Keratinocyte (primary cell): ENCODE measurements at regions not wholly inside any gene's neighbourhood (a gene's known extent, or its start where the extent isn't known, plus 50 kb on each side); places are given as distances from the start of the nearest gene placed in this dataset.

Source experiments
- DNase-seq: peaks from one replicate; pipeline ENCODE4 v3.0.0-alpha.2; 2011; ENCODE audit warnings: low read depth, missing footprints, low spot score
- FAIRE-seq: peaks from 2 replicates; lab custom pipeline; 2011; peaks lifted over from hg19 to GRCh38; lab: Jason Lieb, UNC
- H2AFZ ChIP-seq: 2 replicates; pipeline ENCODE4 v1.6.0; 2012; ENCODE audit warnings: low read length, control low read depth, inconsistent platforms; ENCODE audit not compliant: control insufficient read depth
- H3K27ac ChIP-seq: 2 replicates; pipeline ENCODE4 v1.5.1; 2011; ENCODE audit warnings: low read length; ENCODE audit not compliant: control insufficient read depth, insufficient read depth
- H3K27me3 ChIP-seq: 3 replicates; pipeline ENCODE4 v1.6.0; 2011; ENCODE audit warnings: low read length; ENCODE audit not compliant: control insufficient read depth, insufficient read depth; ENCODE audit errors: extremely low read depth
- H3K36me3 ChIP-seq, 2 experiments: 2 replicates in 1 of 2; 3 replicates in 1 of 2; pipeline ENCODE4 v1.5.1; 2011; ENCODE audit warnings: low read length in 2 of 2, mild to moderate bottlenecking in 1 of 2; ENCODE audit not compliant: control insufficient read depth in 2 of 2, insufficient read depth in 2 of 2; ENCODE audit errors: extremely low read depth in 1 of 2
- H3K4me1 ChIP-seq: 3 replicates; pipeline ENCODE4 v1.5.1; 2011; ENCODE audit warnings: low read length; ENCODE audit not compliant: control insufficient read depth, insufficient read depth; ENCODE audit errors: extremely low read depth
- H3K4me2 ChIP-seq: 3 replicates; pipeline ENCODE4 v1.6.0; 2011; ENCODE audit warnings: low read depth, low read length; ENCODE audit not compliant: control insufficient read depth, insufficient read depth; ENCODE audit errors: extremely low read depth
- H3K4me3 ChIP-seq, 3 experiments: fragments of 200-600 bp in 1 of 3; sonication (generic) in 1 of 3; 2 replicates in 2 of 3; 3 replicates in 1 of 3; pipeline ENCODE4 v1.5.1; 2011 to 2016; ENCODE audit warnings: low read length in 3 of 3, mild to moderate bottlenecking in 3 of 3, control low read depth in 2 of 3, inconsistent platforms in 1 of 3, low read depth in 1 of 3, mixed read lengths in 1 of 3, mixed run types in 1 of 3, moderate library complexity in 1 of 3; ENCODE audit not compliant: control insufficient read depth in 2 of 3, insufficient read depth in 2 of 3; ENCODE audit errors: extremely low read depth in 1 of 3
- H3K79me2 ChIP-seq: 2 replicates; pipeline ENCODE4 v1.6.0; 2012; ENCODE audit warnings: low read length; ENCODE audit not compliant: control insufficient read depth, insufficient read depth
- H3K9ac ChIP-seq: 3 replicates; pipeline ENCODE4 v1.6.0; 2011; ENCODE audit warnings: low read length; ENCODE audit not compliant: control insufficient read depth, insufficient read depth; ENCODE audit errors: extremely low read depth
- H3K9me1 ChIP-seq: 3 replicates; pipeline ENCODE4 v1.6.0; 2011; ENCODE audit warnings: low read length; ENCODE audit not compliant: control insufficient read depth, insufficient read depth; ENCODE audit errors: extremely low read depth
- H3K9me3 ChIP-seq: 2 replicates; pipeline ENCODE4 v1.5.1; 2012; ENCODE audit warnings: low read depth, low read length; ENCODE audit not compliant: control insufficient read depth
- H4K20me1 ChIP-seq: 3 replicates; pipeline ENCODE4 v1.6.0; 2011; ENCODE audit warnings: low read length; ENCODE audit not compliant: control insufficient read depth, insufficient read depth; ENCODE audit errors: extremely low read depth
- CTCF ChIP-seq, 3 experiments: IDR thresholded peaks in 1 of 3; conservative IDR thresholded peaks in 1 of 3; optimal IDR thresholded peaks in 1 of 3; 2 replicates in 2 of 3; 3 replicates in 1 of 3; pipeline versions ENCODE3 to v1.5.1; 2011; ENCODE audit warnings: low read length in 3 of 3, mild to moderate bottlenecking in 3 of 3, moderate library complexity in 2 of 3, control low read depth in 1 of 3, inconsistent platforms in 1 of 3; ENCODE audit not compliant: insufficient read depth in 2 of 3; ENCODE audit errors: extremely low read depth in 1 of 3
- EZH2 ChIP-seq: IDR thresholded peaks from one replicate; pipeline ENCODE4 v1.6.1; 2012; ENCODE audit warnings: inconsistent platforms, mild to moderate bottlenecking, low read length, moderate library complexity
- dilution Hi-C: fragments of 300-500 bp; cut with MboI; formaldehyde crosslinking; loops from one replicate; pipeline ENCODE4 v1.7.0; 2020; ENCODE audit warnings: low sequenced_read_pairs; ENCODE audit not compliant: extremely low pct_ligation_motif_present

- H3K4me3 ChIP-seq: no peak overlapping the region
- dilution Hi-C loops: no loop called here
- H3K9me3 ChIP-seq: no peaks in the 10 kb centered on the region
- no peak overlapping the region for H3K27ac ChIP-seq
- no peaks in the 10 kb centered on the region for H3K27me3 ChIP-seq
- no peak overlapping the region for H2AFZ ChIP-seq
- DNase-seq: no peak
- H3K9me1 ChIP-seq: no peaks in the 10 kb centered on the region
- FAIRE-seq: no peak
- H4K20me1 ChIP-seq: no peaks in the 10 kb centered on the region
- no peaks in the 10 kb centered on the region for H3K4me1 ChIP-seq
- no peaks in the 10 kb centered on the region for H3K79me2 ChIP-seq
- H3K4me2 ChIP-seq: no peak overlapping the region
- H3K36me3 ChIP-seq: no peaks in the 10 kb centered on the region
- no peak for TF ChIP-seq EZH2
- no peak for TF ChIP-seq CTCF (optimal IDR thresholded peaks at IDR 0.05 in 1 of 3, IDR thresholded peaks at IDR 0.05 in 1 of 3, conservative IDR thresholded peaks at IDR 0.05 in 1 of 3; ENCODE audit: extremely low read depth in 1 of 3, insufficient read depth in 2 of 3, low read length in 3 of 3)
- no peak overlapping the region for H3K9ac ChIP-seq
Observed at GRCh38 chr16:65178151-65178550, 56.3 kb upstream of the CDH11 start.

DNA sequence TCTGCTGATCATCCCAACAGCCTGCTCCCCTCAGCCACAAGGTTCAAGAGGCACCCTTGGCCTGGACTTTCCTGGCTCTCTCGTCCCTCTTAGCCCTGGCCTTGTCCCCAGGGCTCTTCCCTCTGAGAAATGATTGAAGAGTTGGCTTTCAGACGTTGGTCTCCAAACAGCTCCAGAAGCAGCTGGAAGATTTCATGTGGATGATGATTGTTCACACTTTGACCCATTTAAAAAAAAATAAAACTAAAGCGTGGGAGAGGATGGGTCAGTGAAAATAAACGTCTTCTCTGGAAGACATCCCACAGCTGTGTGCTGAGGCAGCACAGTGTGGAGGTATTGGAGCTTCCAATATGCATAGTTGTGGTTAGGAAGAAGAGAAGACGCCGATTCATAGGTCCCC, 54.7 kb upstream of the CDH11 start:
- TF ChIP-seq CTCF (optimal IDR thresholded peaks at IDR 0.05 in 1 of 3, IDR thresholded peaks at IDR 0.05 in 1 of 3, conservative IDR thresholded peaks at IDR 0.05 in 1 of 3; ENCODE audit: extremely low read depth in 1 of 3, insufficient read depth in 2 of 3, low read length in 3 of 3): no peak
- TF ChIP-seq EZH2: no peak
- Histone ChIP-seq H3K4me1 (no peaks in the 10 kb centered on the region), H4K20me1 (no peaks in the 10 kb centered on the region), H3K9me1 (no peaks in the 10 kb centered on the region), H3K79me2 (no peaks in the 10 kb centered on the region), H3K36me3 (no peaks in the 10 kb centered on the region), H3K9ac (no peak overlapping the region), H3K27me3 (no peaks in the 10 kb centered on the region), H3K9me3 (no peaks in the 10 kb centered on the region), H3K4me3 (no peak overlapping the region), H2AFZ (no peak overlapping the region), H3K4me2 (no peak overlapping the region), H3K27ac (no peak overlapping the region)
- dilution Hi-C loops: no loop called here
- FAIRE-seq (no peak), DNase-seq (no peak)
